Erythroblast (primary cell): ENCODE measurements at regions not wholly inside any gene's neighbourhood (a gene's known extent, or its start where the extent isn't known, plus 50 kb on each side); places are given as distances from the start of the nearest gene placed in this dataset.

Source experiments
- GATA1 ChIP-seq: IDR thresholded peaks from 2 replicates; pipeline ENCODE4 v1.6.1; 2011; ENCODE audit warnings: low read depth, mild to moderate bottlenecking, control low read depth, low read length, moderate library complexity
- POLR2A ChIP-seq: IDR thresholded peaks from 2 replicates; pipeline ENCODE4 v1.6.1; 2011; ENCODE audit warnings: mild to moderate bottlenecking, low read length

- TF ChIP-seq POLR2A (no peak), GATA1 (no peak)
These were observed 210.9 kb upstream of the TBX18 start for GRCh38 chr6:84975316-84975715.
